PC-3 (cell line): ENCODE measurements at regions not wholly inside any gene's neighbourhood (a gene's known extent, or its start where the extent isn't known, plus 50 kb on each side); places are given as distances from the start of the nearest gene placed in this dataset.
"Not testable (repeated sequence)": the region's sequence is repeated elsewhere in the genome, so short reads cannot be mapped to it uniquely, and the experiment has no call there.

ENCODE experiments used
- CTCF ChIP-seq: fragments of 300-600 bp; sonication (generic); conservative IDR thresholded peaks from 2 replicates; pipeline ENCODE4 v1.5.1; 2017; ENCODE audit warnings: antibody characterized with exemption, low read depth, mild to moderate bottlenecking, low read length
- EZH2 ChIP-seq: fragments of 300-600 bp; sonication (generic); IDR thresholded peaks from one replicate; pipeline ENCODE4 v1.6.1; 2017; ENCODE audit warnings: antibody characterized with exemption, mild to moderate bottlenecking, low read length; ENCODE audit not compliant: unreplicated experiment
- EZH2phosphoT487 ChIP-seq: fragments of 300-600 bp; sonication (generic); IDR thresholded peaks from 2 replicates; pipeline ENCODE4 v1.6.1; 2018; ENCODE audit warnings: mild to moderate bottlenecking, antibody characterized with exemption, low read length, borderline replicate concordance

GRCh38 chr9:62848258-62848657 is 1658.4 kb downstream of the SPATA31A7 start:
- not testable (repeated sequence) for TF ChIP-seq EZH2, CTCF, EZH2phosphoT487
